NCI-H2107 treated with DMSO at 0.1 percent for 48 hours (cell line): ENCODE measurements at regions not wholly inside any gene's neighbourhood (a gene's known extent, or its start where the extent isn't known, plus 50 kb on each side); places are given as distances from the start of the nearest gene placed in this dataset.
"Not testable (repeated sequence)": the region's sequence is repeated elsewhere in the genome, so short reads cannot be mapped to it uniquely, and the experiment has no call there.

Experiments used
- DNase-seq: peaks from one replicate; lab custom pipeline; 2025; ENCODE audit not compliant: unreplicated experiment; lab: John Stamatoyannopoulos, UW

- DNase-seq: no peak
Observed at GRCh38 chr17:53765609-53766008, 57.1 kb upstream of the KIF2B start.

- DNase-seq: no peak
Observed at GRCh38 chr17:53765129-53765528, 57.6 kb upstream of the KIF2B start.

GRCh38 chr17:53757559-53757958, 65.2 kb upstream of the KIF2B start:
- no peak for DNase-seq

- DNase-seq: not testable (repeated sequence)
Observed at GRCh38 chr17:53757116-53757515, 65.6 kb upstream of the KIF2B start.

GRCh38 chr17:53749178-53749577, 73.5 kb upstream of the KIF2B start:
- no peak for DNase-seq

GRCh38 chr17:53748159-53748820, 74.4 kb upstream of the KIF2B start:
- not testable (repeated sequence) for DNase-seq

- no peak for DNase-seq
Observed at GRCh38 chr17:53740312-53740711, 82.4 kb upstream of the KIF2B start.

GRCh38 chr17:53736516-53737240, 86.0 kb upstream of the KIF2B start:
- DNase-seq: no peak

- no peak for DNase-seq
Observed at GRCh38 chr17:53724726-53725125, 98.0 kb upstream of the KIF2B start.

- DNase-seq: no peak
Observed at GRCh38 chr17:53722407-53722806, 100.3 kb upstream of the KIF2B start.

GRCh38 chr17:53721101-53721500, 101.6 kb upstream of the KIF2B start:
- DNase-seq: no peak

GRCh38 chr17:53719229-53719628, 103.5 kb upstream of the KIF2B start:
- DNase-seq: no peak

GRCh38 chr17:53707566-53707965, 115.2 kb upstream of the KIF2B start:
- DNase-seq: no peak

GRCh38 chr17:53696286-53696685, 126.4 kb upstream of the KIF2B start:
- DNase-seq: no peak

- DNase-seq: no peak
Observed at GRCh38 chr17:53687324-53687723, 135.4 kb upstream of the KIF2B start.

GRCh38 chr17:53680745-53681144, 142.0 kb upstream of the KIF2B start:
- DNase-seq: no peak

- DNase-seq: no peak
Observed at GRCh38 chr17:53668854-53669253, 153.9 kb upstream of the KIF2B start.

GRCh38 chr17:53662608-53663007, 160.1 kb upstream of the KIF2B start:
- no peak for DNase-seq

GRCh38 chr17:53659181-53659580, 163.5 kb upstream of the KIF2B start:
- no peak for DNase-seq

- no peak for DNase-seq
Observed at GRCh38 chr17:53655591-53655990, 167.1 kb upstream of the KIF2B start.

GRCh38 chr17:53649201-53649600, 173.5 kb upstream of the KIF2B start:
- DNase-seq: no peak

- no peak for DNase-seq
Observed at GRCh38 chr17:53646835-53647234, 175.9 kb upstream of the KIF2B start.

GRCh38 chr17:53640808-53641207, 181.9 kb upstream of the KIF2B start:
- DNase-seq: no peak
